ENCODE measurements at regions not wholly inside any gene's neighbourhood (a gene's known extent, or its start where the extent isn't known, plus 50 kb on each side); places are given as distances from the start of the nearest gene placed in this dataset.

DNA sequence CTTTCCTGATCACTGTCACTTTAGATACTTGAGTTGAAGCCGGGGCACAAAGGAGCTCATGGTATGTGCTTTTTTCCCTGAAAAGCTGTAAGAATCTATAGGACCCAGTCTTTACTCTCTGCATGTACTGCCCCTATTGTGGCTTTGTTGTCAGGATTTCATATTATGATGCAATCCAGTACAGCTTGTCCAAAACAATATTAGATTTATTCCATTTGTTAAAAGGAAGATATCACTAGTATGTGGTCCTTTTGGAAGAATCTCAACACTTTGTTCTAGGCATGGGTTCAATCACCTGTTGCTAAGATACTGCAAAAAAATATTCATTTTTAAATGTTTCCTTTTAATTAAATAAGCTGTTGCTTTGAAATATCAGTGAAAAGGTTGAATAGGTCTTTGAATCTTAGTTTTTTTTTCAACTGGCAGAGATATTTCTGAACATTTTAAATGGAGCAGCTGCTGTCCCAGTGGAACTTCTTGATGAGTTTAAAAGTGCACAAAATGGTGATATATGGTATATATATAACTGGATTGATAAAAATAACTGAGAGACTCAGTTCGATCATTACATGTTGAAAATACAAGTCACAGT, 256.6 kb upstream of the NT5C1B start:
- TF ChIP-seq, protein P1, sequence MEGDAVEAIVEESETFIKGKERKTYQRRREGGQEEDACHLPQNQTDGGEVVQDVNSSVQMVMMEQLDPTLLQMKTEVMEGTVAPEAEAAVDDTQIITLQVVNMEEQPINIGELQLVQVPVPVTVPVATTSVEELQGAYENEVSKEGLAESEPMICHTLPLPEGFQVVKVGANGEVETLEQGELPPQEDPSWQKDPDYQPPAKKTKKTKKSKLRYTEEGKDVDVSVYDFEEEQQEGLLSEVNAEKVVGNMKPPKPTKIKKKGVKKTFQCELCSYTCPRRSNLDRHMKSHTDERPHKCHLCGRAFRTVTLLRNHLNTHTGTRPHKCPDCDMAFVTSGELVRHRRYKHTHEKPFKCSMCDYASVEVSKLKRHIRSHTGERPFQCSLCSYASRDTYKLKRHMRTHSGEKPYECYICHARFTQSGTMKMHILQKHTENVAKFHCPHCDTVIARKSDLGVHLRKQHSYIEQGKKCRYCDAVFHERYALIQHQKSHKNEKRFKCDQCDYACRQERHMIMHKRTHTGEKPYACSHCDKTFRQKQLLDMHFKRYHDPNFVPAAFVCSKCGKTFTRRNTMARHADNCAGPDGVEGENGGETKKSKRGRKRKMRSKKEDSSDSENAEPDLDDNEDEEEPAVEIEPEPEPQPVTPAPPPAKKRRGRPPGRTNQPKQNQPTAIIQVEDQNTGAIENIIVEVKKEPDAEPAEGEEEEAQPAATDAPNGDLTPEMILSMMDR (IDR thresholded peaks at IDR 0.05; ENCODE audit: borderline replicate concordance, extremely low read depth, low read length, poor library complexity, severe bottlenecking) = no peak
- TF ChIP-seq EZH2 (IDR thresholded peaks at IDR 0.05; ENCODE audit: borderline replicate concordance, low read depth, low read length, severe bottlenecking) = no peak
